ENCODE measurements at regions not wholly inside any gene's neighbourhood (a gene's known extent, or its start where the extent isn't known, plus 50 kb on each side); places are given as distances from the start of the nearest gene placed in this dataset.

DNA sequence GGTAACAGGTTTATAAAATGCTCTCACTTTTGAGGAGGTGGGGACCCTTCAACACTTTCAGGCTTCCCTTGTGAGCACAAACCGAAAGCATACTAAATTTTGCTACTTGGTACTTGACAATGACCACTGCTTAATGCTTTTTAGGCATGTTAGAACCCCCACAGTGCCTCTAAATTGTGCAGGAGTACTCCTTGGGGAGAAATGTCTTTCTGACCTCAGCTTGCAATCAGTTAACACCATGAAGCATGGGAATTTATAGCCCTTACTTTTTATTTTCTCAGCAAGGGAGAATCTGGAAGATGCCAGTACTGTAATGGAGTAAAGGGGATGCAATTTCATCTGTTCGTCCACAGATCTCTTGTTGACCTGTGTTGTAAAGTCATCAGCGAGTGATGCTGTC is 308.9 kb upstream of the TBC1D5 start:
- TF ChIP-seq, protein P1, sequence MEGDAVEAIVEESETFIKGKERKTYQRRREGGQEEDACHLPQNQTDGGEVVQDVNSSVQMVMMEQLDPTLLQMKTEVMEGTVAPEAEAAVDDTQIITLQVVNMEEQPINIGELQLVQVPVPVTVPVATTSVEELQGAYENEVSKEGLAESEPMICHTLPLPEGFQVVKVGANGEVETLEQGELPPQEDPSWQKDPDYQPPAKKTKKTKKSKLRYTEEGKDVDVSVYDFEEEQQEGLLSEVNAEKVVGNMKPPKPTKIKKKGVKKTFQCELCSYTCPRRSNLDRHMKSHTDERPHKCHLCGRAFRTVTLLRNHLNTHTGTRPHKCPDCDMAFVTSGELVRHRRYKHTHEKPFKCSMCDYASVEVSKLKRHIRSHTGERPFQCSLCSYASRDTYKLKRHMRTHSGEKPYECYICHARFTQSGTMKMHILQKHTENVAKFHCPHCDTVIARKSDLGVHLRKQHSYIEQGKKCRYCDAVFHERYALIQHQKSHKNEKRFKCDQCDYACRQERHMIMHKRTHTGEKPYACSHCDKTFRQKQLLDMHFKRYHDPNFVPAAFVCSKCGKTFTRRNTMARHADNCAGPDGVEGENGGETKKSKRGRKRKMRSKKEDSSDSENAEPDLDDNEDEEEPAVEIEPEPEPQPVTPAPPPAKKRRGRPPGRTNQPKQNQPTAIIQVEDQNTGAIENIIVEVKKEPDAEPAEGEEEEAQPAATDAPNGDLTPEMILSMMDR (IDR thresholded peaks at IDR 0.05; ENCODE audit: insufficient read depth, low read depth, low read length), result no peak
- TF ChIP-seq EZH2 (IDR thresholded peaks at IDR 0.05; ENCODE audit: insufficient read depth, low read length), result no peak
- no peaks in the 10 kb centered on the region for H3K4me1 Mint-ChIP-seq (ENCODE audit: low read depth, unreplicated experiment)
- H3K27ac Mint-ChIP-seq (ENCODE audit: unreplicated experiment), result no peak overlapping the region
- Histone ChIP-seq H3K27ac (ENCODE audit: low read depth, low read length) (no peak overlapping the region), H3K9ac (ENCODE audit: low read length) (no peak overlapping the region), H4K20me1 (ENCODE audit: insufficient read depth, low read length) (no peaks in the 10 kb centered on the region), H3K36me3 (ENCODE audit: insufficient read depth, low read length) (no peaks in the 10 kb centered on the region), H3K4me2 (ENCODE audit: low read length) (no peak overlapping the region), H3K79me2 (ENCODE audit: insufficient read depth, low read length) (no peaks in the 10 kb centered on the region), H3K9me3 (ENCODE audit: insufficient read depth, low read depth, low read length) (no peaks in the 10 kb centered on the region), H3K4me1 (ENCODE audit: insufficient read depth, low read length) (no peaks in the 10 kb centered on the region), H3K4me3 (ENCODE audit: insufficient read depth, low read depth, low read length) (no peak overlapping the region), H2AFZ (ENCODE audit: low read depth, low read length) (no peak overlapping the region), H3K27me3 (ENCODE audit: insufficient read depth, low read length) (no peaks in the 10 kb centered on the region)
- H3K9me3 Mint-ChIP-seq (ENCODE audit: unreplicated experiment), result no peaks in the 10 kb centered on the region
- no peak for DNase-seq (ENCODE audit: low read depth)
- no peaks in the 10 kb centered on the region for H3K36me3 Mint-ChIP-seq (ENCODE audit: low read depth, unreplicated experiment)
- H3K27me3 Mint-ChIP-seq (ENCODE audit: low read depth, unreplicated experiment), result no peaks in the 10 kb centered on the region
- no peak for FAIRE-seq
- no peak overlapping the region for H3K4me3 Mint-ChIP-seq (ENCODE audit: unreplicated experiment)

DNA sequence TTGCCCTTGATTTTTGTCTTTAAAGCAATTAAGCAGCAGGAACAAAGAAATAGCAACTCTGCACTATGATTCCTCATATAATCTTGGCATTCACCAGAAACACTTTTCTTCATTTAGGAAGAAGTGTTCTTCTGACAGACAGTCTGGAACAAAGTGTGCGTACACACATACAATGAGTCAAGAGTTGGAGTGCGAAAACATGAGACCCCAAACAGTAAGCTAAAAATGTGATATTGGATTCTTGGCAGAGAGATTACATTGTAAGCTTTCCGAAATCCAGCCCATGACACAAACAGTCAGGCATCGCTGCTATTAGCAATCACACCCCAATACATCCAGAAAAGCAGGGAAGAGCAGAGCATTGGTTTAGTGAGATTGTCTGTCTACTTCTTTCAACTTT is 306.7 kb upstream of the TBC1D5 start:
- Histone ChIP-seq H3K9ac (ENCODE audit: low read length) (no peak overlapping the region), H3K79me2 (ENCODE audit: insufficient read depth, low read length) (no peaks in the 10 kb centered on the region), H3K9me3 (ENCODE audit: insufficient read depth, low read depth, low read length) (no peaks in the 10 kb centered on the region), H3K4me3 (ENCODE audit: insufficient read depth, low read depth, low read length) (no peak overlapping the region), H3K27ac (ENCODE audit: low read depth, low read length) (no peak overlapping the region), H2AFZ (ENCODE audit: low read depth, low read length) (no peak overlapping the region), H3K4me2 (ENCODE audit: low read length) (no peak overlapping the region), H3K27me3 (ENCODE audit: insufficient read depth, low read length) (no peaks in the 10 kb centered on the region), H3K36me3 (ENCODE audit: insufficient read depth, low read length) (no peaks in the 10 kb centered on the region), H3K4me1 (ENCODE audit: insufficient read depth, low read length) (no peaks in the 10 kb centered on the region), H4K20me1 (ENCODE audit: insufficient read depth, low read length) (no peaks in the 10 kb centered on the region)
- DNase-seq (ENCODE audit: low read depth) (peak; percentile 15), FAIRE-seq (no peak)
- no peaks in the 10 kb centered on the region for H3K36me3 Mint-ChIP-seq (ENCODE audit: low read depth, unreplicated experiment)
- no peaks in the 10 kb centered on the region for H3K9me3 Mint-ChIP-seq (ENCODE audit: unreplicated experiment)
- H3K4me1 Mint-ChIP-seq (ENCODE audit: low read depth, unreplicated experiment), result no peaks in the 10 kb centered on the region
- no peaks in the 10 kb centered on the region for H3K27me3 Mint-ChIP-seq (ENCODE audit: low read depth, unreplicated experiment)
- H3K27ac Mint-ChIP-seq (ENCODE audit: unreplicated experiment), result no peak overlapping the region
- no peak overlapping the region for H3K4me3 Mint-ChIP-seq (ENCODE audit: unreplicated experiment)
- TF ChIP-seq, protein P1 (IDR thresholded peaks at IDR 0.05; ENCODE audit: insufficient read depth, low read depth, low read length), result no peak
- TF ChIP-seq EZH2 (IDR thresholded peaks at IDR 0.05; ENCODE audit: insufficient read depth, low read length), result no peak

DNA sequence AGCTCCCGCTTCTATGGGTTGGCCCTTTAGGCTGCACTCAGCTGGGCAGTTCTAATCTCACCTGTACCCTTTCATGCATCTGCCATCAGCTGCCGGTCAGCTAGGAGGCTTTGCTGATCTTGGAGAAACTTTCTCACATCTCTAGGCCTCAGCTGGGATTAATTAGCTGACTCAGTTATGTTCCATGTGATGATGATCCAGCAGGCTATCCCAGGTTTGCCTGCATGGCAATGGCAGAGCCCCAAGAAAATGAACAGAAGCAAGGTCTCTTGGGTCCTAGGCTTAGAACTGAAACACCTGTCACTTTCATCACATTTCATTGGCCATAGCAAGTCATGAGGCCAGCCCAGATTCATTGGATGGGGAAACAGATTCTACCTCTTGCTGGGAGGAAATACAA is 304.6 kb upstream of the TBC1D5 start:
- Mint-ChIP-seq H3K27ac (ENCODE audit: unreplicated experiment) (no peak overlapping the region), H3K4me1 (ENCODE audit: low read depth, unreplicated experiment) (no peaks in the 10 kb centered on the region), H3K4me3 (ENCODE audit: unreplicated experiment) (no peak overlapping the region), H3K27me3 (ENCODE audit: low read depth, unreplicated experiment) (no peaks in the 10 kb centered on the region), H3K36me3 (ENCODE audit: low read depth, unreplicated experiment) (no peaks in the 10 kb centered on the region), H3K9me3 (ENCODE audit: unreplicated experiment) (no peaks in the 10 kb centered on the region)
- Histone ChIP-seq H3K4me2 (ENCODE audit: low read length) (no peak overlapping the region), H3K79me2 (ENCODE audit: insufficient read depth, low read length) (no peaks in the 10 kb centered on the region), H4K20me1 (ENCODE audit: insufficient read depth, low read length) (no peaks in the 10 kb centered on the region), H3K27ac (ENCODE audit: low read depth, low read length) (no peak overlapping the region), H2AFZ (ENCODE audit: low read depth, low read length) (no peak overlapping the region), H3K36me3 (ENCODE audit: insufficient read depth, low read length) (no peaks in the 10 kb centered on the region), H3K4me3 (ENCODE audit: insufficient read depth, low read depth, low read length) (no peak overlapping the region), H3K27me3 (ENCODE audit: insufficient read depth, low read length) (no peaks in the 10 kb centered on the region), H3K9ac (ENCODE audit: low read length) (no peak overlapping the region), H3K4me1 (ENCODE audit: insufficient read depth, low read length) (no peaks in the 10 kb centered on the region), H3K9me3 (ENCODE audit: insufficient read depth, low read depth, low read length) (no peaks in the 10 kb centered on the region)
- FAIRE-seq (no peak), DNase-seq (ENCODE audit: low read depth) (no peak)
- TF ChIP-seq, protein P1 (IDR thresholded peaks at IDR 0.05; ENCODE audit: insufficient read depth, low read depth, low read length), result no peak
- no peak for TF ChIP-seq EZH2 (IDR thresholded peaks at IDR 0.05; ENCODE audit: insufficient read depth, low read length)

Measured in astrocyte (in vitro differentiated cells and primary cell).